HL-60 (cell line): ENCODE measurements at regions not wholly inside any gene's neighbourhood (a gene's known extent, or its start where the extent isn't known, plus 50 kb on each side); places are given as distances from the start of the nearest gene placed in this dataset.

Experiments
- DNase-seq, 2 experiments: peaks; one replicate each; pipeline ENCODE4 v3.0.0-alpha.2; 2010 to 2020; ENCODE audit warnings: low read depth in 1 of 2, low spot score in 1 of 2
- H3K27ac ChIP-seq: fragments of 250-450 bp; sonication (Bioruptor Pico); replicated peaks from 2 replicates; pipeline ENCODE4 v1.5.1; 2020; ENCODE audit warnings: mild to moderate bottlenecking, moderate library complexity
- H3K27me3 ChIP-seq: fragments of 250-450 bp; sonication (Bioruptor Pico); 2 replicates; pipeline ENCODE4 v1.5.1; 2021; ENCODE audit warnings: mild to moderate bottlenecking, moderate library complexity; ENCODE audit not compliant: insufficient read depth, poor library complexity, severe bottlenecking
- H3K4me3 ChIP-seq: replicated peaks from 2 replicates; pipeline ENCODE4 v1.5.1; 2011; ENCODE audit warnings: mild to moderate bottlenecking, control low read depth, low read length; ENCODE audit not compliant: insufficient read depth
- CTCF ChIP-seq: IDR thresholded peaks from one replicate; pipeline ENCODE4 v1.5.1; 2011; ENCODE audit warnings: low read length, control low read depth, inconsistent platforms; ENCODE audit not compliant: insufficient read depth
- GABPA ChIP-seq: IDR thresholded peaks from 2 replicates; pipeline ENCODE4 v1.6.1; 2012; ENCODE audit warnings: low read depth
- POLR2AphosphoS5 ChIP-seq: IDR thresholded peaks from 2 replicates; pipeline ENCODE4 v1.6.1; 2012; ENCODE audit warnings: low read depth
- SPI1 ChIP-seq: IDR thresholded peaks from 2 replicates; pipeline ENCODE4 v1.6.1; 2012; ENCODE audit warnings: low read depth, mild to moderate bottlenecking, borderline replicate concordance
- TF ChIP-seq, protein P1 (sequence below): IDR thresholded peaks from 2 replicates; pipeline ENCODE4 v1.6.1; 2012; ENCODE audit warnings: low read depth; ENCODE audit not compliant: insufficient replicate concordance

GRCh38 chr4:14091531-14091930 is 464.0 kb upstream of the BOD1L1 start:
- H3K27ac ChIP-seq = no peak overlapping the region
- no peak for DNase-seq
- TF ChIP-seq CTCF (no peak), POLR2AphosphoS5 (no peak), SPI1 (no peak), GABPA (no peak)
- TF ChIP-seq, protein P1, sequence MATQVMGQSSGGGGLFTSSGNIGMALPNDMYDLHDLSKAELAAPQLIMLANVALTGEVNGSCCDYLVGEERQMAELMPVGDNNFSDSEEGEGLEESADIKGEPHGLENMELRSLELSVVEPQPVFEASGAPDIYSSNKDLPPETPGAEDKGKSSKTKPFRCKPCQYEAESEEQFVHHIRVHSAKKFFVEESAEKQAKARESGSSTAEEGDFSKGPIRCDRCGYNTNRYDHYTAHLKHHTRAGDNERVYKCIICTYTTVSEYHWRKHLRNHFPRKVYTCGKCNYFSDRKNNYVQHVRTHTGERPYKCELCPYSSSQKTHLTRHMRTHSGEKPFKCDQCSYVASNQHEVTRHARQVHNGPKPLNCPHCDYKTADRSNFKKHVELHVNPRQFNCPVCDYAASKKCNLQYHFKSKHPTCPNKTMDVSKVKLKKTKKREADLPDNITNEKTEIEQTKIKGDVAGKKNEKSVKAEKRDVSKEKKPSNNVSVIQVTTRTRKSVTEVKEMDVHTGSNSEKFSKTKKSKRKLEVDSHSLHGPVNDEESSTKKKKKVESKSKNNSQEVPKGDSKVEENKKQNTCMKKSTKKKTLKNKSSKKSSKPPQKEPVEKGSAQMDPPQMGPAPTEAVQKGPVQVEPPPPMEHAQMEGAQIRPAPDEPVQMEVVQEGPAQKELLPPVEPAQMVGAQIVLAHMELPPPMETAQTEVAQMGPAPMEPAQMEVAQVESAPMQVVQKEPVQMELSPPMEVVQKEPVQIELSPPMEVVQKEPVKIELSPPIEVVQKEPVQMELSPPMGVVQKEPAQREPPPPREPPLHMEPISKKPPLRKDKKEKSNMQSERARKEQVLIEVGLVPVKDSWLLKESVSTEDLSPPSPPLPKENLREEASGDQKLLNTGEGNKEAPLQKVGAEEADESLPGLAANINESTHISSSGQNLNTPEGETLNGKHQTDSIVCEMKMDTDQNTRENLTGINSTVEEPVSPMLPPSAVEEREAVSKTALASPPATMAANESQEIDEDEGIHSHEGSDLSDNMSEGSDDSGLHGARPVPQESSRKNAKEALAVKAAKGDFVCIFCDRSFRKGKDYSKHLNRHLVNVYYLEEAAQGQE = no peak
- no peak overlapping the region for H3K4me3 ChIP-seq
- no peaks in the 10 kb centered on the region for H3K27me3 ChIP-seq

- no peak for DNase-seq
- H3K27me3 ChIP-seq = no peaks in the 10 kb centered on the region
- H3K27ac ChIP-seq = no peak overlapping the region
- H3K4me3 ChIP-seq = no peak overlapping the region
- no peak for TF ChIP-seq SPI1
- TF ChIP-seq, protein P1 = no peak
- TF ChIP-seq GABPA = no peak
- TF ChIP-seq CTCF = no peak
- TF ChIP-seq POLR2AphosphoS5 = no peak
Observed at GRCh38 chr4:14091966-14092365, 464.4 kb upstream of the BOD1L1 start.

- no peak overlapping the region for H3K4me3 ChIP-seq
- TF ChIP-seq CTCF = no peak
- TF ChIP-seq GABPA = no peak
- TF ChIP-seq POLR2AphosphoS5 = no peak
- TF ChIP-seq SPI1 = no peak
- TF ChIP-seq, protein P1 = no peak
- no peak for DNase-seq
- no peaks in the 10 kb centered on the region for H3K27me3 ChIP-seq
- no peak overlapping the region for H3K27ac ChIP-seq
Observed at GRCh38 chr4:14092741-14093140, 465.2 kb upstream of the BOD1L1 start.
